ENCODE measurements at regions not wholly inside any gene's neighbourhood (a gene's known extent, or its start where the extent isn't known, plus 50 kb on each side); places are given as distances from the start of the nearest gene placed in this dataset.
"Not testable (repeated sequence)": the region's sequence is repeated elsewhere in the genome, so short reads cannot be mapped to it uniquely, and the experiment has no call there.

- DNase-seq (ENCODE audit: low spot score), result not testable (repeated sequence)
Observed at GRCh38 chr5:122669709-122670108, 105.2 kb upstream of the SNX2 start.

GRCh38 chr5:122673343-122673742 lies 101.5 kb upstream of the SNX2 start:
- DNase-seq (ENCODE audit: low spot score), result no peak

- no peak for DNase-seq (ENCODE audit: low spot score)
Observed at GRCh38 chr5:122674385-122674784, 100.5 kb upstream of the SNX2 start.

- DNase-seq (ENCODE audit: low spot score), result no peak
Observed at GRCh38 chr5:122680623-122681350, 94.1 kb upstream of the SNX2 start.

GRCh38 chr5:122683631-122684030 lies 91.2 kb upstream of the SNX2 start:
- DNase-seq (ENCODE audit: low spot score), result no peak

GRCh38 chr5:122690266-122690665 lies 84.6 kb upstream of the SNX2 start:
- DNase-seq (ENCODE audit: low spot score), result no peak

- DNase-seq (ENCODE audit: low spot score), result no peak
Observed at GRCh38 chr5:122691931-122692330, 82.9 kb upstream of the SNX2 start.

GRCh38 chr5:122693963-122694362 lies 80.9 kb upstream of the SNX2 start:
- DNase-seq (ENCODE audit: low spot score), result no peak

GRCh38 chr5:122694884-122695283 lies 80.0 kb upstream of the SNX2 start:
- DNase-seq (ENCODE audit: low spot score), result no peak

- DNase-seq (ENCODE audit: low spot score), result not testable (repeated sequence)
Observed at GRCh38 chr5:122696735-122697134, 78.1 kb upstream of the SNX2 start.

- DNase-seq (ENCODE audit: low spot score), result no peak
Observed at GRCh38 chr5:122697191-122697590, 77.7 kb upstream of the SNX2 start.

- no peak for DNase-seq (ENCODE audit: low spot score)
Observed at GRCh38 chr5:122699201-122699600, 75.7 kb upstream of the SNX2 start.

GRCh38 chr5:122701640-122702523 lies 73.0 kb upstream of the SNX2 start:
- no peak for DNase-seq (ENCODE audit: low spot score)

- DNase-seq (ENCODE audit: low spot score), result no peak
Observed at GRCh38 chr5:122702524-122702875, 72.4 kb upstream of the SNX2 start.

- DNase-seq (ENCODE audit: low spot score), result no peak
Observed at GRCh38 chr5:122703203-122703602, 71.7 kb upstream of the SNX2 start.

GRCh38 chr5:122704247-122705036 lies 70.4 kb upstream of the SNX2 start:
- DNase-seq (ENCODE audit: low spot score), result peak; percentile 66

GRCh38 chr5:122705851-122706250 lies 69.0 kb upstream of the SNX2 start:
- DNase-seq (ENCODE audit: low spot score), result no peak

- no peak for DNase-seq (ENCODE audit: low spot score)
Observed at GRCh38 chr5:122707796-122708195, 67.1 kb upstream of the SNX2 start.

- no peak for DNase-seq (ENCODE audit: low spot score)
Observed at GRCh38 chr5:122713041-122713440, 61.8 kb upstream of the SNX2 start.

GRCh38 chr5:122715095-122715494 lies 59.8 kb upstream of the SNX2 start:
- no peak for DNase-seq (ENCODE audit: low spot score)

GRCh38 chr5:122718611-122719010 lies 56.3 kb upstream of the SNX2 start:
- no peak for DNase-seq (ENCODE audit: low spot score)

- DNase-seq (ENCODE audit: low spot score), result no peak
Observed at GRCh38 chr5:122719991-122720746, 54.7 kb upstream of the SNX2 start.

All from H4 (cell line).